H1 (cell line): ENCODE measurements at regions not wholly inside any gene's neighbourhood (a gene's known extent, or its start where the extent isn't known, plus 50 kb on each side); places are given as distances from the start of the nearest gene placed in this dataset.

Experiments
- CTCF ChIA-PET: fragments of 300-600 bp; sonication (Branson Sonifier 250); formaldehyde crosslinking; loops from one replicate; lab custom pipeline; 2021; ENCODE audit not compliant: partially characterized antibody; lab: Charles Lee
- POLR2A ChIA-PET: fragments of 300-600 bp; sonication (Branson Sonifier 250); formaldehyde crosslinking; loops from one replicate; lab custom pipeline; 2021; ENCODE audit warnings: inconsistent platforms; ENCODE audit not compliant: partially characterized antibody; lab: Charles Lee
- DNase-seq, 2 experiments: peaks; one replicate each; pipeline versions ENCODE4 v3.0.0 to v3.0.0-alpha.2; 2010 to 2022; ENCODE audit warnings: low spot score in 2 of 2, low read depth in 1 of 2, mixed read lengths in 1 of 2
- FAIRE-seq: peaks from 2 replicates; lab custom pipeline; 2011; peaks lifted over from hg19 to GRCh38; lab: Jason Lieb, UNC
- H2AFZ ChIP-seq: 2 replicates; pipeline ENCODE4 v1.8.1; 2012; ENCODE audit warnings: low read length, inconsistent platforms
- H2AK5ac ChIP-seq: 2 replicates; pipeline ENCODE4 v1.6.1; 2013; ENCODE audit warnings: low read depth, low read length
- H2BK120ac ChIP-seq: replicated peaks from 2 replicates; pipeline ENCODE3; 2013; ENCODE audit warnings: low read depth, low read length, inconsistent platforms
- H2BK12ac ChIP-seq: 2 replicates; pipeline ENCODE4 v1.6.1; 2013; ENCODE audit warnings: low read depth, low read length
- H2BK15ac ChIP-seq: 2 replicates; pipeline ENCODE4 v1.6.1; 2013; ENCODE audit warnings: low read length
- H2BK20ac ChIP-seq: 2 replicates; pipeline ENCODE4 v1.6.1; 2013; ENCODE audit warnings: low read length
- H2BK5ac ChIP-seq: 2 replicates; pipeline ENCODE4 v1.6.1; 2013; ENCODE audit warnings: low read depth, low read length
- H3K14ac ChIP-seq: 2 replicates; pipeline ENCODE4 v1.6.1; 2013; ENCODE audit warnings: inconsistent platforms; ENCODE audit not compliant: insufficient read length
- H3K18ac ChIP-seq: 2 replicates; pipeline ENCODE4 v1.6.1; 2013; ENCODE audit warnings: low read length; ENCODE audit errors: extremely low read depth
- H3K23ac ChIP-seq: 2 replicates; pipeline ENCODE4 v1.6.1; 2013; ENCODE audit warnings: inconsistent platforms; ENCODE audit not compliant: insufficient read length
- H3K23me2 ChIP-seq: 2 replicates; pipeline ENCODE4 v1.6.1; 2013; ENCODE audit warnings: low read depth, low read length
- H3K27ac ChIP-seq: 2 replicates; pipeline ENCODE4 v1.6.1; 2011; ENCODE audit warnings: low read depth, low read length, inconsistent platforms
- H3K27me3 ChIP-seq, 4 experiments: replicated peaks in 1 of 4; 1 replicate in 1 of 4; 2 replicates in 3 of 4; pipeline versions ENCODE4 v1.6.1 to v1.8.1; 2011 to 2013; ENCODE audit warnings: low read length in 3 of 4, mild to moderate bottlenecking in 3 of 4, inconsistent platforms in 2 of 4, mixed read lengths in 2 of 4, moderate library complexity in 1 of 4; ENCODE audit not compliant: control insufficient read depth in 3 of 4, insufficient read depth in 3 of 4; ENCODE audit errors: extremely low read depth in 1 of 4
- H3K36me3 ChIP-seq, 4 experiments: 2 replicates each; pipeline versions ENCODE4 v1.6.1 to v1.8.1; 2011 to 2013; ENCODE audit warnings: mild to moderate bottlenecking in 4 of 4, low read length in 3 of 4, moderate library complexity in 2 of 4, control low read depth in 1 of 4, inconsistent platforms in 1 of 4; ENCODE audit not compliant: insufficient read depth in 4 of 4, control insufficient read depth in 2 of 4
- H3K4ac ChIP-seq: replicated peaks from 2 replicates; pipeline ENCODE3; 2013; ENCODE audit warnings: low read length, low read depth, mixed read lengths, inconsistent platforms; ENCODE audit not compliant: insufficient read length
- H3K4me1 ChIP-seq, 4 experiments: replicated peaks in 1 of 4; 1 replicate in 1 of 4; 2 replicates in 3 of 4; pipeline versions ENCODE4 v1.6.1 to v1.8.1; 2011 to 2013; ENCODE audit warnings: low read length in 3 of 4, inconsistent platforms in 2 of 4, mixed read lengths in 1 of 4; ENCODE audit not compliant: insufficient read depth in 4 of 4, control insufficient read depth in 3 of 4
- H3K4me2 ChIP-seq, 2 experiments: 2 replicates each; pipeline versions ENCODE4 v1.6.1 to v1.8.1; 2011 to 2013; ENCODE audit warnings: low read depth in 2 of 2, low read length in 2 of 2, control low read depth in 1 of 2, inconsistent platforms in 1 of 2, mild to moderate bottlenecking in 1 of 2; ENCODE audit not compliant: insufficient read depth in 1 of 2
- H3K4me3 ChIP-seq, 4 experiments: fragments of 200-600, 300-600 bp in 1 of 4; sonication (generic), shearing (Covaris generic), sonication (Bioruptor Twin) in 1 of 4; 2 replicates each; pipeline versions ENCODE4 v1.5.1 to v1.8.1; 2011 to 2016; ENCODE audit warnings: low read length in 4 of 4, low read depth in 3 of 4, control low read depth in 2 of 4, inconsistent platforms in 2 of 4, mild to moderate bottlenecking in 2 of 4, mixed read lengths in 1 of 4, moderate library complexity in 1 of 4; ENCODE audit not compliant: insufficient read depth in 2 of 4; ENCODE audit errors: extremely low read depth in 1 of 4
- H3K56ac ChIP-seq: replicated peaks from 2 replicates; pipeline ENCODE3; 2013; ENCODE audit warnings: low read depth, mild to moderate bottlenecking, mixed read lengths, low read length, inconsistent platforms; ENCODE audit not compliant: insufficient read length
- H3K79me1 ChIP-seq: 2 replicates; pipeline ENCODE4 v1.6.1; 2013; ENCODE audit warnings: low read depth, low read length, control low read depth
- H3K79me2 ChIP-seq, 2 experiments: 2 replicates each; pipeline versions ENCODE4 v1.6.1 to v1.8.1; 2012 to 2013; ENCODE audit warnings: low read length in 2 of 2, mild to moderate bottlenecking in 2 of 2, inconsistent platforms in 1 of 2; ENCODE audit not compliant: insufficient read depth in 2 of 2, control insufficient read depth in 1 of 2
- H3K9ac ChIP-seq, 4 experiments: replicated peaks in 1 of 4; 1 replicate in 1 of 4; 2 replicates in 3 of 4; pipeline versions ENCODE4 v1.6.1 to v1.8.1; 2011 to 2013; ENCODE audit warnings: low read depth in 3 of 4, low read length in 3 of 4, control low read depth in 2 of 4, mild to moderate bottlenecking in 2 of 4, moderate library complexity in 2 of 4, inconsistent platforms in 1 of 4; ENCODE audit errors: extremely low read depth in 1 of 4
- H3K9me3 ChIP-seq, 2 experiments: 2 replicates each; pipeline versions ENCODE4 v1.6.1 to v1.8.1; 2012 to 2013; ENCODE audit warnings: mild to moderate bottlenecking in 2 of 2, moderate library complexity in 2 of 2, control low read depth in 1 of 2, inconsistent platforms in 1 of 2, low read depth in 1 of 2, low read length in 1 of 2, mixed read lengths in 1 of 2; ENCODE audit not compliant: insufficient read depth in 2 of 2
- H4K20me1 ChIP-seq, 2 experiments: replicated peaks in 1 of 2; 2 replicates each; pipeline versions ENCODE3 to v1.8.1; 2011 to 2013; ENCODE audit warnings: inconsistent platforms in 2 of 2, low read length in 2 of 2, mild to moderate bottlenecking in 1 of 2; ENCODE audit not compliant: insufficient read depth in 2 of 2, control insufficient read depth in 1 of 2
- H4K5ac ChIP-seq: 2 replicates; pipeline ENCODE4 v1.6.1; 2013; ENCODE audit warnings: low read length, low read depth, mixed read lengths, inconsistent platforms; ENCODE audit not compliant: insufficient read length
- H4K8ac ChIP-seq: 2 replicates; pipeline ENCODE4 v1.8.0; 2013; ENCODE audit warnings: mild to moderate bottlenecking, moderate library complexity, low read length, inconsistent platforms; ENCODE audit not compliant: insufficient read depth; ENCODE audit errors: extremely low read depth
- H4K91ac ChIP-seq: replicated peaks from 2 replicates; pipeline ENCODE3; 2013; ENCODE audit warnings: low read length, mixed read lengths, inconsistent platforms; ENCODE audit not compliant: insufficient read length
- NRF1 ChIP-seq: IDR thresholded peaks from 2 replicates; pipeline ENCODE4 v1.6.1; 2011; ENCODE audit warnings: mild to moderate bottlenecking, low read depth, low read length, improper control_type of control experiment
- TBP ChIP-seq: IDR thresholded peaks from 2 replicates; pipeline ENCODE4 v1.6.1; 2011; ENCODE audit warnings: low read depth, low read length, improper control_type of control experiment
- WGBS, 2 experiments: shearing (Covaris generic) in 1 of 2; methylation state at CpG; one replicate each; pipeline versions ENCODE4 v1.1.6 to v1.1.7; 2013 to 2015; ENCODE audit warnings: low lambda C conversion rate in 2 of 2, mixed read lengths in 2 of 2, inconsistent platforms in 1 of 2, low coverage in 1 of 2, missing lambda C conversion rate in 1 of 2; ENCODE audit not compliant: insufficient replicate concordance in 2 of 2, insufficient coverage in 1 of 2, insufficient read length in 1 of 2; ENCODE audit errors: extremely low coverage in 1 of 2, missing lambda C conversion rate in 1 of 2; 5-methylcytosine and 5-hydroxymethylcytosine counted together

DNA sequence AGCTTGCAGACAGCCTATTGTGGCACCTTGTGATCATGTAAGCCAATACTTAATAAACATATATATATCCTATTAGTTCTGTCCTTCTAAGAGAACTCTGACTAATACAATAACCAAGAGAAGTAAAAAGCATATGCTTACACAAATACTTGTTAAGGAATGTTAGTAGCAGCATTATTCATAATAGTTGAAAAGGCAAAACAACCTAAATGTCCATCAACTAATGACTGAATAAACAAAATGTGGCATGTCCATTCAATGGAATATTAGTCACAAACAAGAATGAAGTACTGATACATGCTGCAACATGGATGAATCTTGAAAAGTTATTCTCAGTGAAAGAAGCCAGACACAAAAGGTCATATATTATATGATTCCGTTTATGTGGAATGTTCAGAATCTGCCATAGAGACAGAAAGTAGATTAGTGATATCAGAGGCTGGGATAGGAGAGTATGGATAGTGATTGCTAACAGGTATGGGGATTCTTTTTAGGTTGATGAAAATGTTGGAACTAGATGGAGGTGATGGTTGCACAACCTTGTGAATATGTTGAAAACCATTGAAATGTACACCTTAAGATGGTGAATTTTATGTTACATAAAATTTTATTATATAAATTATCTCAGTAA lies 112.5 kb upstream of the UNC5B start:
- TF ChIP-seq NRF1 (no peak), TBP (no peak)
- Histone ChIP-seq H3K18ac (no peak overlapping the region), H3K36me3 (no peaks in the 10 kb centered on the region), H3K23me2 (peaks cover 1% of the 10 kb centered on the region; the same call in 1 of the 2 replicates), H2BK12ac (no peak overlapping the region), H2BK20ac (no peak overlapping the region), H3K56ac (no peak overlapping the region), H3K9me3 (no peaks in the 10 kb centered on the region), H3K4me2 (no peak overlapping the region), H2BK15ac (no peak overlapping the region), H3K27me3 (no peaks in the 10 kb centered on the region), H4K91ac (no peak overlapping the region), H3K14ac (no peak overlapping the region), H3K9ac (no peak overlapping the region), H4K20me1 (no peaks in the 10 kb centered on the region), H2BK120ac (no peak overlapping the region), H4K8ac (no peak overlapping the region), H4K5ac (no peak overlapping the region), H3K23ac (no peak overlapping the region), H3K4me3 (no peak overlapping the region), H3K79me1 (no peaks in the 10 kb centered on the region; the same call in 1 of the 2 replicates), H2AK5ac (no peak overlapping the region), H2BK5ac (no peak overlapping the region), H2AFZ (no peak overlapping the region), H3K27ac (no peak overlapping the region), H3K79me2 (no peaks in the 10 kb centered on the region), H3K4me1 (no peaks in the 10 kb centered on the region), H3K4ac (no peak overlapping the region)
- 91% methylated on average over 1 of the region's 1 CpG; no CpG with 5 or more reads in 1 of the 2 experiments for WGBS, 2 experiments
- ChIA-PET CTCF (interaction anchor here (0.6 kb wide), 1 partner anchor 13 kb away, joined by 3 read pairs; no protein-coding TSS in a partner anchor), POLR2A (no interaction called here)
- no peak for FAIRE-seq
- no peak for DNase-seq
